NCI-H1417 (cell line): ENCODE measurements at regions not wholly inside any gene's neighbourhood (a gene's known extent, or its start where the extent isn't known, plus 50 kb on each side); places are given as distances from the start of the nearest gene placed in this dataset.
"Not testable (repeated sequence)": the region's sequence is repeated elsewhere in the genome, so short reads cannot be mapped to it uniquely, and the experiment has no call there.

Source experiments
- DNase-seq, 3 experiments: peaks; one replicate each; lab custom pipeline; 2025; lab: John Stamatoyannopoulos, UW

GRCh38 chr13:50452028-50452427 lies 391.5 kb downstream of the DLEU7 start:
- no peak for DNase-seq

GRCh38 chr13:50452756-50453155 lies 390.7 kb downstream of the DLEU7 start:
- peak in 1 of 3 experiments; percentile 26 for DNase-seq

GRCh38 chr13:50453188-50453587 lies 390.3 kb downstream of the DLEU7 start:
- DNase-seq: no peak

- no peak for DNase-seq
These were observed 387.4 kb downstream of the DLEU7 start for GRCh38 chr13:50456111-50456510.

- DNase-seq: no peak
These were observed 385.8 kb downstream of the DLEU7 start for GRCh38 chr13:50457415-50458393.

- no peak for DNase-seq
These were observed 384.4 kb downstream of the DLEU7 start for GRCh38 chr13:50459046-50459445.

GRCh38 chr13:50459658-50460057 lies 383.8 kb downstream of the DLEU7 start:
- no peak for DNase-seq

GRCh38 chr13:50460358-50460757 lies 383.1 kb downstream of the DLEU7 start:
- DNase-seq: no peak

- no peak for DNase-seq
These were observed 382.3 kb downstream of the DLEU7 start for GRCh38 chr13:50461189-50461588.

- DNase-seq: peak in 1 of 3 experiments; percentile 54
These were observed 379.8 kb downstream of the DLEU7 start for GRCh38 chr13:50463719-50464118.

GRCh38 chr13:50464349-50465251 lies 378.9 kb downstream of the DLEU7 start:
- peak in 2 of 3 experiments; percentile 24 to 36 for DNase-seq

GRCh38 chr13:50466456-50466855 lies 377.0 kb downstream of the DLEU7 start:
- DNase-seq: no peak

- peak in 2 of 3 experiments; percentile 25 to 95 for DNase-seq
These were observed 376.1 kb downstream of the DLEU7 start for GRCh38 chr13:50467156-50468110.

- no peak for DNase-seq
These were observed 374.4 kb downstream of the DLEU7 start for GRCh38 chr13:50468849-50469669.

- not testable (repeated sequence) for DNase-seq
These were observed 370.4 kb downstream of the DLEU7 start for GRCh38 chr13:50473050-50473449.

GRCh38 chr13:50474088-50474662 lies 369.3 kb downstream of the DLEU7 start:
- DNase-seq: peak in 2 of 3 experiments; percentile 35 to 41

GRCh38 chr13:50476577-50477285 lies 366.8 kb downstream of the DLEU7 start:
- DNase-seq: no peak

GRCh38 chr13:50481936-50482335 lies 361.6 kb downstream of the DLEU7 start:
- no peak for DNase-seq

GRCh38 chr13:50483416-50483815 lies 360.1 kb downstream of the DLEU7 start:
- DNase-seq: no peak
